ENCODE measurements at regions not wholly inside any gene's neighbourhood (a gene's known extent, or its start where the extent isn't known, plus 50 kb on each side); places are given as distances from the start of the nearest gene placed in this dataset.

GRCh38 chr2:106977717-106978116, 91.8 kb upstream of the ST6GAL2 start:
- H3K4me2 ChIP-seq (ENCODE audit: insufficient read depth, insufficient read length, low read length): no peak overlapping the region
- H3K4me3 Mint-ChIP-seq: no peak overlapping the region
- H3K23ac ChIP-seq (ENCODE audit: insufficient read length, low read depth, low read length): no peak overlapping the region
- H3K4me1 Mint-ChIP-seq: no peaks in the 10 kb centered on the region
- H3K14ac ChIP-seq (ENCODE audit: insufficient read depth, low read length): no peak overlapping the region
- H2BK5ac ChIP-seq (ENCODE audit: insufficient read length, low read length): no peak overlapping the region
- no peak overlapping the region for H3T11ph ChIP-seq (ENCODE audit: low read length)
- H3K18ac ChIP-seq (ENCODE audit: insufficient read length, low read depth, low read length): no peak overlapping the region
- no peak overlapping the region for H4K91ac ChIP-seq (ENCODE audit: insufficient read length, low read depth, low read length)
- H3K27ac Mint-ChIP-seq: no peak overlapping the region
- TF ChIP-seq CTCF (conservative IDR thresholded peaks at IDR 0.05): no peak
- H4K20me1 ChIP-seq (ENCODE audit: control insufficient read depth, insufficient read depth, insufficient read length): no peaks in the 10 kb centered on the region
- no peak overlapping the region for H2BK12ac ChIP-seq (ENCODE audit: insufficient read length, low read depth, low read length)
- no peaks in the 10 kb centered on the region for H3K79me2 ChIP-seq (ENCODE audit: insufficient read depth, low read length)
- H3K79me1 ChIP-seq (ENCODE audit: insufficient read depth, low read depth, low read length, poor library complexity, severe bottlenecking): no peaks in the 10 kb centered on the region
- no peak overlapping the region for H2BK120ac ChIP-seq (ENCODE audit: low read depth, low read length, poor library complexity, severe bottlenecking)
- no peaks in the 10 kb centered on the region for H3K27me3 Mint-ChIP-seq (ENCODE audit: low read depth)
- no CpG with 5 or more reads among the region's 3 CpGs for WGBS (ENCODE audit: extremely low coverage, insufficient read length, low lambda C conversion rate)
- no peaks in the 10 kb centered on the region for H3K9me3 Mint-ChIP-seq
- no peak overlapping the region for H2AK5ac ChIP-seq (ENCODE audit: insufficient read length, low read length)
- no peak overlapping the region for H3K4ac ChIP-seq (ENCODE audit: low read depth, low read length)
- no peak overlapping the region for H2BK20ac ChIP-seq (ENCODE audit: low read depth, low read length, poor library complexity, severe bottlenecking)
- H4K8ac ChIP-seq (replicated peaks; ENCODE audit: insufficient read length, low read depth, low read length): no peak overlapping the region
- H3K27me3 ChIP-seq (ENCODE audit: insufficient read depth, low read length): no peaks in the 10 kb centered on the region
- no peak for DNase-seq
- no peak overlapping the region for H3K56ac ChIP-seq (ENCODE audit: insufficient read length, low read depth, low read length)
- H2BK15ac ChIP-seq (ENCODE audit: low read depth, low read length): no peak overlapping the region
- no peaks in the 10 kb centered on the region for H3K23me2 ChIP-seq (ENCODE audit: insufficient read length, low read depth, low read length, poor library complexity, severe bottlenecking)
- no peak overlapping the region for H2AFZ ChIP-seq (ENCODE audit: low read length)
- no peak overlapping the region for H3K9ac ChIP-seq (ENCODE audit: extremely low read depth, insufficient read length, low read length)
- no peak overlapping the region for H4K5ac ChIP-seq (ENCODE audit: insufficient read length, low read depth, low read length)
- no peaks in the 10 kb centered on the region for H3K36me3 Mint-ChIP-seq (ENCODE audit: insufficient read depth in 1 of 3, low read depth in 3 of 3)
- H3K27ac ChIP-seq (ENCODE audit: insufficient read length, low read depth, low read length): no peak overlapping the region
- no peaks in the 10 kb centered on the region for H3K9me3 ChIP-seq (ENCODE audit: control insufficient read depth, low read depth, low read length)
- H3K4me1 ChIP-seq (ENCODE audit: insufficient read depth, low read length): no peaks in the 10 kb centered on the region

All from H9 (cell line).